HG02885 (cell line): ENCODE measurements at regions not wholly inside any gene's neighbourhood (a gene's known extent, or its start where the extent isn't known, plus 50 kb on each side); places are given as distances from the start of the nearest gene placed in this dataset.
"Not testable (repeated sequence)": the region's sequence is repeated elsewhere in the genome, so short reads cannot be mapped to it uniquely, and the experiment has no call there.

ENCODE experiments used
- ATAC-seq: cut with Tn5 transposase; IDR thresholded peaks from one replicate; pipeline ENCODE4 v1.9.1; 2021; ENCODE audit warnings: mild to moderate bottlenecking; ENCODE audit not compliant: unreplicated experiment, poor library complexity

DNA sequence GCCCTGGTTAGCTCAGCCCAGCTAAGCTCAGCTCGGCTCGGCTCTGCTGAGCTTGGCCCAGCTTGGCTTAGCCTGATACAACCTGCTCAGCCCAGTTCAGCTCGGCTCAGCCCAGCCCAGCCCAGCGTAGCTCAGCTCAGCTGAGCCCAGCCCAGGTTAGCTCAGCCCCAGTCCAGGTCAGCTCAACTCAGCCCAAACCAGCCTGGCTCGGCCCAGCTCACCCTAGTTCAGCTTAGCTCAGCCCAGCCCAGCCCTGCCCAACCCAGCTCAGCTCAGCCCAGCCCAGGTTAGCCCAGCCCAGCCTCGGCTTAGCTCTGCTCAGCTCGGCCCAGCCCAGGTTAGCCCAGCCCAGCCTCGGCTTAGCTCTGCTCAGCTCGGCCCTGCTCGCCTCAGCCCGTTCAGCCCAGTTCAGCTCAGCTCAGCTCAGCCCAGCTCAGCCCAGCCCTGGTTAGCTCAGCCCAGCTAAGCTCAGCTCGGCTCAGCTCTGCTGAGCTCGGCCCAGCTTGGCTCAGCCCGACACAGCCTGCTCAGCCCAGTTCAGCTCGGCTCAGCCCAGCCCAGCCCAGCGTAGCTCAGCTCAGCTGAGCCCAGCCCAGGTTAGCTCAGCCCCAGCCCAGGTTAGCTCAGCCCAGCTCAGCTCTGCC lies 332.8 kb downstream of the TMEM121 start:
- ATAC-seq: not testable (repeated sequence)

DNA sequence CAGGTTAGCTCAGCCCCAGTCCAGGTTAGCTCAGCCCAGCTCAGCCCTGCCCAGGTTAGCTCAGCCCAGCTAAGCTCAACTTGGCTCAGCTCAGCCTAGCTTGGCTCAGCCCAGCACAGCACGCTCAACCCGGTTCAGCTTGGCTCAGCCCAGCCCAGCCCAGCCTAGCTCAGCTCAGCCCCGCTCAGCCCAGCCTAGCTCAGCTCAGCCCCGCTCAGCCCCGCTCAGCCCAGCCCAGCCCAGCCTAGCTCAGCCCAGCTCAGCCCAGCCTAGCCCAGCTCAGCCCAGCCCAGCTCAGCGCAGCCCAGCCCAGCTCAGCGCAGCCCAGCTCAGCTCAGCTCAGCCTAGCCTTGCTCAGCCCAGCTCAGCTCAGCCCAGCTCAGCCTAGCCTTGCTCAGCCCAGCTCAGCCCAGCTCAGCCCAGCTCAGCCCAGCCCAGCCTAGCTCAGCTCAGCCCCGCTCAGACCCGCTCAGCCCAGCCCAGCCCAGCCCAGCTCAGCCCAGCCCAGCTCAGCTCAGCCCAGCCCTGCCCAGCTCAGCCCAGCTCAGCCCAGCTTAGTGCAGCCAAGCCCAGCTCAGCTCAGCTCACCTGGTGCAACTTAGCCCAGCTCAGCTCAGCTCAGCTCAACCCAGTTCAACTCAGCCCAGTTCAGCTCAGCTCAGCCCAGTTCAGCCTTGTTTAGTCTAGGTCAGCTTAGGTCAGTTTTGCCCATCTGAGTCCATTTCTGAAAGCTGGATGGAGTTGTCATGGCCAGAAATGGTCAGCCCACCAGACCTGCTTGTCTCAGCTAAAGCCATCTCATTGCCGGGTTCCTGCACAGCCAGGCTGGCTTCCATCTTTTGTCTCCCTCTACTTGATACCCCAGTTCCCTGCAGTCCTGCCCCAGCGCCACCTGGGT lies 333.6 kb downstream of the TMEM121 start:
- no peak for ATAC-seq

DNA sequence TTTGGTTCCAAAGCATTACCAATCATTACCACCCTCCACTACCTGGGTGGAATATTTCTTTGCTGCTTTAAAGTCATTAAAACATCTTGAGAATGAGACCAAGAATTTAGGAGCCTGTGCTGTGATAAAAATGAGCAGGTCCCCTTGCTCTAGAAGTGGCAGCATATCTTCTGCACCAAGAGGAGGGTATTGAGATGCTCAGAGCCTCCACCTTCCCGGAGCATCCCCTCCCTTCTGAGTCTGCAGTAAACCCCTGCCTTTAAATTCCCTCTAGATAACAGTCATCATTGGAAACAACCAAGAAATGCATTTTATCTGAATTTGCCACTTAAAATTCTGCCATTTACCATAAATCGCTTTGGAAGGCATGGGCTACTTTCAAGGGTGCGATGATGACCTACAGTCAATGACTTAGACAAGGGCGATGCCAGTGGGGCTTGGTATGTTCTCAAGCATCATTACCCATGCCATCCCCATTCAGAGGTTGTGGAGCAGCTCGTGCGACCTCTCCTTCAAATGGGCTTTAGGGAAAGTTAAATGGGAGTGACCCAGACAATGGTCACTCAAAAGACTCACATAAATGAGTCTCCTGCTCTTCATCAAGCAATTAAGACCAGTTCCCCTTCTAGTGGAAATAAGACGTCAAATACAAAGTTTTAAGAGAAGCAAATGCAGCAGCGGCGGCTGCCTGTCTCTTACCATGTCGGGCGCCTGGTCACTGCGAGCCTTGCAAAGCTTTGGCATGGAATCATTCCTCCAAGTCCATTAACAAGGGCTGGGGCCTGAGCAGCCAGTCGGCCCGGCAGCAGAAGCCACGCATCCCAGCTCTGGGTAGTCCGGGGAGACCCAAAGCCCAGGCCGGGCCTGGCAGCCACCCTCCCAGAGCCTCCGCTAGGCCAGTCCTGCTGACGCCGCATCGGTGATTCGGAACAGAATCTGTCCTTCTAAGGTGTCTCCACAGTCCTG lies 334.5 kb downstream of the TMEM121 start:
- no peak for ATAC-seq

DNA sequence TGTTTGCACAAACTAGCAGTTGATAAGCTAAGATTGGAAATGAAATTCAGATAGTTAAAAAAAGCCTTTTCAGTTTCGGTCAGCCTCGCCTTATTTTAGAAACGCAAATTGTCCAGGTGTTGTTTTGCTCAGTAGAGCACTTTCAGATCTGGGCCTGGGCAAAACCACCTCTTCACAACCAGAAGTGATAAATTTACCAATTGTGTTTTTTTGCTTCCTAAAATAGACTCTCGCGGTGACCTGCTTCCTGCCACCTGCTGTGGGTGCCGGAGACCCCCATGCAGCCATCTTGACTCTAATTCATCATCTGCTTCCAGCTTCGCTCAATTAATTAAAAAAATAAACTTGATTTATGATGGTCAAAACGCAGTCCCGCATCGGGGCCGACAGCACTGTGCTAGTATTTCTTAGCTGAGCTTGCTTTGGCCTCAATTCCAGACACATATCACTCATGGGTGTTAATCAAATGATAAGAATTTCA lies 335.6 kb downstream of the TMEM121 start:
- peak; percentile 75 for ATAC-seq

DNA sequence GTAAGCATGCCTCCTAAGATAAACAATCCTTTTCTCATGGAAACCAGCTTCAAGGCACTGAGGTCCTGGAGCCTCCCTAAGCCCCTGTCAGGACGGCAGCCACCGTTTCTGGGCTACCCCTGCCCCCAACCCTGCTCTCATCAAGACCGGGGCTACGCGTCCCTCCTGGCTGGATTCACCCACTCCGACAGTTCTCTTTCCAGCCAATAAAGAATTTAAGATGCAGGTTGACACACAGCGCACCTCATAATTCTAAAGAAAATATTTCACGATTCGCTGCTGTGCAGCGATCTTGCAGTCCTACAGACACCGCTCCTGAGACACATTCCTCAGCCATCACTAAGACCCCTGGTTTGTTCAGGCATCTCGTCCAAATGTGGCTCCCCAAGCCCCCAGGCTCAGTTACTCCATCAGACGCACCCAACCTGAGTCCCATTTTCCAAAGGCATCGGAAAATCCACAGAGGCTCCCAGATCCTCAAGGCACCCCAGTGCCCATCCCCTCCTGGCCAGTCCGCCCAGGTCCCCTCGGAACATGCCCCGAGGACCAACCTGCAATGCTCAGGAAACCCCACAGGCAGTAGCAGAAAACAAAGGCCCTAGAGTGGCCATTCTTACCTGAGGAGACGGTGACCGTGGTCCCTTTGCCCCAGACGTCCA lies 336.3 kb downstream of the TMEM121 start:
- ATAC-seq: no peak

DNA sequence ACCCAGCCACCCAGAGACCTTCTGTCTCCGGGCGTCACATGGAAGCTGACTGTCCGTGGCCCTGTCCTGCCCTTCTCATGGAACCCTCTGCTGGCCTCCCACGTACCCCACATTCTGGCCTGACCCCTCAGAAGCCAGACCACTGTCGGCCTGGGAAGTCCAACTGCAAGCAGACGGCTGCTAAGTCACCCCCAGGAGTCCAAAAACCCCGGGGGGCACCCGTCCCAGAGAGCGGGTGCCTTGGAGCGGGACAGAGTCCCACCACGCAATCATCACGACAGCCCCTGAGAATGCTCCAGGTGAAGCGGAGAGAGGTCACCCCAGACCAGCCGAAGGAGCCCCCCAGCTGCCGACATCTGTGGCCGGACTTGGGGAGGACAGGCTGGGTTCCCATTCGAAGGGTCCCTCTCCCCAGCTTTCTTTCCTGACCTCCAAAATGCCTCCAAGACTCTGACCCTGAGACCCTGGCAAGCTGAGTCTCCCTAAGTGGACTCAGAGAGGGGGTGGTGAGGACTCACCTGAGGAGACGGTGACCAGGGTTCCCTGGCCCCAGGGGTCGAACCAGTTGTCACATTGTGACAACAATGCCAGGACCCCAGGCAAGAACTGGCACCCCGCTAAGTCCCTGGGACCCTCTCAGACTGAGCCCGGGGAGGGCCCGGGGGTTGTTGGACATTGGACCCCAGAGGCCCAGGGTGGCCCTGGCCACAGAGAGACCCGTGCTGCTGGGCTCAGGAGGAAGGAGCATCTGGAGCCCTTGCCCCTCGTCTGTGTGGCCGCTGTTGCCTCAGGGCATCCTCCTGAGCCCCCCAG lies 337.1 kb downstream of the TMEM121 start:
- no peak for ATAC-seq

DNA sequence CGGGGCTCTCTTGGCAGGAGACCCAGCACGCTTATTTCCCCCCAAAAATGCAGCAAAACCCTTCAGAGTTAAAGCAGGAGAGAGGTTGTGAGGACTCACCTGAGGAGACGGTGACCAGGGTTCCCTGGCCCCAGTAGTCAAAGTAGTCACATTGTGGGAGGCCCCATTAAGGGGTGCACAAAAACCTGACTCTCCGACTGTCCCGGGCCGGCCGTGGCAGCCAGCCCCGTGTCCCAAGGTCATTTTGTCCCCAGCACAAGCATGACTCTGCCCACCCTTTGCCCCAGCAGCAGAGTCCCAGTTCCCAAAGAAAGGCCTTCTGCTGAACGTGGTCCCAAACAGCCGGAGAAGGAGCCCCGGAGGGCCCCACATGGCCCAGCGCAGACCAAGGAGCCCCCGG lies 337.7 kb downstream of the TMEM121 start:
- no peak for ATAC-seq

DNA sequence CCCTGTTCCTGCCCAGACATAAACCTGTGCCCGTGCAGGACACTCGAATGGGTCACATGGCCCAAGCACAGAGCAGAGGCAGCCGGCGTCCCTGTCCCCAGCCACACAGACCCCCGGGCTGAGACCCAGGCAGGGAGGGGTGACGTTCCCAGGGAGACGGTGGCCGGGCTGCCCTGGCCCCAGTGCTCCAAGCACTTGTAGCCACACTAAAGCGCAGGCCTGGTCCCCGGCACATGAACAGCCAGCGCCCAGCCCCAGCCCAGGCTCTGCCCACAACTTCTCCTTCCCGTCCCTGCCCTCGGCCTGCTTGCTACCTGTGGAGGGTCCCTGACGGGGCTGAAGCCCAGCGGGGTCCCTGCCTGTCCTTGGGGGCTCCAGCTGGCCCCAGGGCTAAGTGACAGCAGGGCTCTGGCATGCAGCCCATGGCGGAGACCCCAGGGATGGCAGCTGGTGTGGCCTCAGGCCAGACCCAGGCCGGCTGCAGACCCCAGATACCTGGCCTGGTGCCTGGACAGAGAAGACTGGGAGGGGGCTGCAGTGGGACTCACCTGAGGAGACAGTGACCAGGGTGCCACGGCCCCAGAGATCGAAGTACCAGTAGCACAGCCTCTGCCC lies 338.4 kb downstream of the TMEM121 start:
- no peak for ATAC-seq

DNA sequence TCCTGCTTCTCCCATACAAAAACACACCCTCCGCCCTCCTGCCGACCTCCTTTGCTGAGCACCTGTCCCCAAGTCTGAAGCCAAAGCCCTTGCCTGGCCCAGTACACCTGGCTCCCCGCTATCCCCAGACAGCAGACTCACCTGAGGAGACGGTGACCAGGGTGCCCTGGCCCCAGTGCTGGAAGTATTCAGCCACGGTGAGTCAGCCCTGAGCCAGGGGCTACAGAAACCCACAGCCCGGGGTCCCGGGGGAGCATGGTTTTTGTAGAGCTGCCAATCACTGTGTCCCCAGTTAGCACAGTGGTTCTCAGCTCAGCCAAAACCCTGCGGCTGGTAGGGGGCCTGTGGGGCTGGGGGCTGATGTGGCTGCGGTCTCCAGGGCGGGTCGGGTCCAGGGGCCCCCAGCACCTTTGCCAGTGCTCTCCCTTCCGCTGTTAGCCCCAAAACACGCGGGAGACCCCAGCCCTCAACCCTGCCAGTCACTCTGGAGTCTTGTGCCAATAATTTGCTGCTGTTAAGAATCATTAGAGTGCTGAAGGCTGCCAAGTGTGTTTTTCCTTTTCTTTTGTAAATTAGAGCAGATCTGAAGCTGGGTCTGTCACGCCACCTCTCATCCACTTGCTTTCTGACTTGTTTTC lies 339.0 kb downstream of the TMEM121 start:
- ATAC-seq: no peak

DNA sequence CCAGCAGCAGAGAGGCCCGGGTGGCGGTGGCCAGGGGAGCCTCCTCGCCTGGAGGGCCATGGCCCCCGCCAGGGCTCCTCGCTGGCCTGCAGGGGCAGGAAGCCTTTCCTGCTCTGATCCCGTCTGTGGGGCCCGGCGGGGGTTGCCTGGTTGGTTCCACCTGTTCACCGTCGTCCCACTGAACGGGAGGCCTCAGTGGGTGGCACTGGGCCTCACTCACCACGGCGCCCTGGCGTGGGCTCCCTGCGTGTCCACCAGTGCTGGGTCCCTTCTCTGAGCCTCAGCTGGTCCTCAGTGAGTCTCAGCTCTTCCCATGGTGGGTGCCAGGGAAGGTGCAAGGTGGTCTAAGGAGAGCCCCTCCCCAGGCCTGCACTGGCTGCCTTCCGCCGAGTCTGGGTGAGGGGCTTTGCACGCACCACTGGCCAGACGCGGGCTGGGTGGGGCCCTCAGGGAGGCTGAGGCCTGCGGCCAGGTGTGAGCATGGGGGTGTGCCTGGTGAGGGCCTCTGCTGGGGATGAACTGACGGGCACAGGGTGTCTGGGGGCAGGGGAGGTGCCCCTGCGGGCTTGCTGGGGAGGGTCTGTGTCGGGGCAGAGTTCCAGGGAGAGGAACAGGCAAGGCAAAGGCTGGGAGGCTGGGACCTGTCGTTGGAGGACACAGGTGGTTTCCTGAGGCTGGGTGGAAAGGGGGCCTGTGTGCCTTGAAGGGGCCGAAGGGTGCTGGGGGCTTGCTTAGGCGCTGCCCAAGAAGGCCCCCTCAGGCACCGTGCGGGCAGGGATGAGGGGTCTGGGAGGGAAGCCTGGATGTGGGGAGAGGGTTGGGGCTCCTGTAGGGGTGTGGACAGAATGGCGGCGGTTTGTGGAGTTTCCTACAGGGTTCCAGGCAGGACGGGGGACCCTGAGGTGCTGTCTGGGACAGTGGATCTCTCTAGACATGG lies 339.8 kb downstream of the TMEM121 start:
- ATAC-seq: no peak

DNA sequence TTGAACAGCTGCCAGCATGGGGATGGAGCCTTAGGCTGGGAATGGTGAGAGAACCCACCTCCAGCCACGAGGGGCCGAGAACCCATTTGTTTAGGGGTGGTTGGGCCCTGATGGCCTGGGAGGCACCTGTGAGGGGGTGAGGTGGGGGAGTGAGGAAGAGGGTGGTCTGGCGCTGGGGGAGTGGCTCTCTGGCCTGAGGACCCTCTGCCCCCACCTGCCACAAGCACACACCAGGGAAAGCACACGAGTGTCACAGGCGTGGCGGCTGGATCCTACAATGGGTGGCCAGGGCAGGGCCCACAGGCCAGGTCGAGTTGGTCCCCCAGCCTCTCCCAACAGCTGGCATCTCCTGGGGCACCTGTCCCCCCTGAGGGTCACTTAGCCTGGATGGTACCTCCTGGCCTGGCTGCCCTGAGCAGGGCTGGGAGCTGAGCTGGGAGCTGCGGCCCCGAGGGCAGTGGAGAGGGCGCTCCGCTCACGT lies 340.5 kb downstream of the TMEM121 start:
- ATAC-seq: no peak

DNA sequence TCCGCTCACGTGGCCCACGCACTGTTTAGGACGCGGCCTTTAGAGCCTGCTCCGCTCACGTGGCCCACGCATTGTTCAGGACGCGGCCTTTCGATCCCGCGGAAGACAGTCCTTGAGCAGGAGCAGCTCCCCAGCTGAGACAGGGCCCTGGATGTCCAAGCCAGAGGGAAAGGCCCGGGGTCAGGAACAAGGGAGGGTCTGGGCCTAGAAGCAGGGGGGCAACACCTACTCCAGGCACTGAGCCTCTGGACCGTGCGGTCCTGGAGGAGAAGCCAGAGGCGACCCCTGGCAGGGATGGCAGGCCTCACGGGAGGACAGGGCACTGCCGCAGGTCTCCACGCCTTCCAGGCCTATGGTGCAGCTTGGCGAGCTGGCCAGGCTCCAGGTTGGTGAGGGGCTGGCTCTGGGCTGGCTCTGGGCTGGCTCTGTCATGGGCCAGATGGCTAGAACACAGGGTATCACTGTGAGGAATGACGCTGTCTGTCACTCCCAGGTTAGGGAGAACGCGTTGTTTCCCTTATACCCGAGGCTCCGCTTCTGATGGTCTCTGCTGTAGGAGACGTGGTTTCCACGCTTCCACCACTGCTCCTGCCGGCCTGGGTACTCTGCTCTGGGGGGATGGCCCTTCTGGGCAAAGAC lies 341.7 kb downstream of the TMEM121 start:
- ATAC-seq: no peak

DNA sequence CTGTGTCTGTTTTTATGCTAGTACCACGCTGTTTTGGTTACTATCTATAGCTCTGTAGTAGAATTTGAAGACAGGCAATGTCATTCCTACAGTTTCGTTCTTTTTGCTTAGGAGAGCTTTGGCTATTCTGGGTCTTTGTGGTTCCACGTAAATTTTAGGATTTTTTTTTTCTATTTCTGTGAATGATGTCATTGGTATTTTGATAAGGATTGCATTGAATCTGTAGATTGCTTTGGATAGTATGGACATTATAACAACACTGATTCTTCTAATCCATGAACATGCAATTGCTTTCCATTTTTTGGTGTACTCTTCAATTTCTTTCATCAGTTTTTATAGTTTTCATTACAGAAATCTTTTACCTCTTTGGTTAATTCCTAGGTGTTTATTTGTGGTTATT lies 345.2 kb downstream of the TMEM121 start:
- no peak for ATAC-seq

DNA sequence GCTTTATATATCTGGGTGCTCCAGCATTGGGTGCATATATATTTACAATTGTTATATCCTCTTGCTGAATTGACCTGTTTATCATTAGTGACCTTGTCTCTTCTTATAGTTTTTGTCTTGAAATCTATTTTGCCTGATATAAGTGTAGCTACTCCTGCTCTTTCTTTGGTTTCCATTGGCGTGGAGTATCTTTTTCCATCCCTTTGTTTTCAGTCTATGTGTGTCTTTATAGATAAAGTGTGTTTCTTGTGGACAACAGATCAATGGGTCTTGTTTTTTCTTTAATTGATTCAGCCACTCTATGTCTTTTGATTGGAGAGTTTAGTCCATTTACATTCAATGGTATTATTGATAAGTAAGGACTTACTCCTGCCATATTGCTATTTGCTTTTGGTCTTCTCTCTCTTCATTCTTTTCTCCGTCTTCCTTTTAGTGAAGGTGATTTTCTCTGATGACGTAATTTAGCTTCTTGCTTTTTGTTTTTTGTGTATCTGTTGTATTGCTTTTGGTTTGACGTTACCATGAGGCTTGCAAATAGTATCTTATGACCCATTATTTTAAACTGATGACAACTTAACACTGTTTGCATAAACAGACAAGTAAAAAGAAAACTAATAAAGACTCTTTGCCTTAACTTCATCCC lies 347.6 kb downstream of the TMEM121 start:
- no peak for ATAC-seq

DNA sequence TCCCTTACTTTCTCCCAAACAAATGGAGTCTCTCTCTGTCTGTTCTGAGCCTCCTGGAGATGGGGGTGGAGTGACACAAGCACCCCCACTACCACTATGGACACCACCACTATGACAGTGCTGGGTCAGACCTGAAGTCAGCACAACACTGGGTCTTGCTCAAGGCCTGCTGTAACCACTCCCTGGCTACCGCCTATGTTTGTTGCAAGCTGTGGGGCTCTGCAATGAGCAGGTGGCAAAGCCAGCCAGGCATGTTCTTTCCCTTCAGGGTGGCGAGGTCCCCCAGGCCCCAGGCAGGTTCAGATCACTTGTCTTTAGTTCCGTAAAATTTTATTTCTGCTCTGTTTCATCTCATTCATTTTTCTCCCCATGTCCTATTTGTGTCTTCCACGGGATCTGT lies 349.8 kb downstream of the TMEM121 start:
- ATAC-seq: no peak

DNA sequence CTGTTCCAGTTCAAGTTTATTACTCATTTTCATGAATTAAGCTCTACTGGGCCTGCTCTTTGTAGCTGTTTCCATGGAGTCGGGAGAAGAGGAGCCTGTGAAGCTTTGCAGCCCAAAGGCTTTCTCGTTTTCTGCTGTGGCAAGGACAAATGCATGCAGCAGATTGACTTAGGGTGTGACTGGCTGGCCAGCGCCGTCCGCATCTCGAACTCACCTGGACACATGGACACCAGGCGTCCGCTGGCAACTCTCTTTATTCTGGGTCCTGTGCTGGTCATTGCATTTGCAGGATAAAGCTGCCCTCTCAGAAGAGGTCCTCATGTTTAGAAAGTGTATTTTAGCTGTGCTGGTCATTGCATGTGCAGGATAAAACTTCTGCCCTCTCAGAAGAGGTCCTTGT lies 350.4 kb downstream of the TMEM121 start:
- no peak for ATAC-seq
